OCI-LY1 (cell line): ENCODE measurements at regions not wholly inside any gene's neighbourhood (a gene's known extent, or its start where the extent isn't known, plus 50 kb on each side); places are given as distances from the start of the nearest gene placed in this dataset.

Experiments
- H2AFZ ChIP-seq: fragments of 200-600 bp; sonication (generic), shearing (Covaris generic); 2 replicates; pipeline ENCODE4 v1.6.0; 2014; ENCODE audit warnings: antibody characterized with exemption, mild to moderate bottlenecking, low read length
- H3F3A ChIP-seq: fragments of 200-600 bp; sonication (generic), shearing (Covaris generic); 2 replicates; pipeline ENCODE4 v1.6.0; 2014; ENCODE audit warnings: mild to moderate bottlenecking, antibody characterized with exemption, low read length, moderate library complexity; ENCODE audit not compliant: insufficient read depth
- H3K27ac ChIP-seq: fragments of 200-600 bp; sonication (generic); 2 replicates; pipeline ENCODE4 v1.5.1; 2014; ENCODE audit warnings: low read length, mixed run types, mild to moderate bottlenecking, low read depth; ENCODE audit not compliant: poor library complexity, severe bottlenecking
- H3K27me3 ChIP-seq: fragments of 200-600 bp; sonication (generic); 2 replicates; pipeline ENCODE4 v1.6.0; 2014; ENCODE audit warnings: antibody characterized with exemption, mild to moderate bottlenecking, low read length, moderate library complexity; ENCODE audit not compliant: insufficient read depth
- H3K36me3 ChIP-seq: fragments of 200-600 bp; sonication (generic); 2 replicates; pipeline ENCODE4 v1.6.1; 2014; ENCODE audit warnings: mild to moderate bottlenecking, antibody characterized with exemption, low read length, moderate library complexity, mixed read lengths; ENCODE audit not compliant: insufficient read depth
- H3K4me1 ChIP-seq: fragments of 200-600 bp; sonication (generic); 2 replicates; pipeline ENCODE4 v1.5.1; 2014; ENCODE audit warnings: mild to moderate bottlenecking, low read length, moderate library complexity; ENCODE audit not compliant: insufficient read depth, severe bottlenecking
- H3K4me2 ChIP-seq: fragments of 200-600 bp; sonication (generic), shearing (Covaris generic); 2 replicates; pipeline ENCODE4 v1.6.1; 2014; ENCODE audit warnings: low read length
- H3K4me3 ChIP-seq: fragments of 200-600 bp; sonication (generic); 2 replicates; pipeline ENCODE4 v1.5.1; 2014; ENCODE audit warnings: low read length, low read depth, mild to moderate bottlenecking, mixed read lengths; ENCODE audit not compliant: poor library complexity, severe bottlenecking
- H3K79me2 ChIP-seq: fragments of 200-600 bp; shearing (Covaris generic); 2 replicates; pipeline ENCODE4 v1.6.1; 2016; ENCODE audit warnings: mixed run types, low read length, mixed read lengths; ENCODE audit not compliant: insufficient read depth
- H3K9ac ChIP-seq: fragments of 200-600 bp; sonication (generic), shearing (Covaris generic); 2 replicates; pipeline ENCODE4 v1.6.1; 2014; ENCODE audit warnings: mild to moderate bottlenecking, low read length, mixed read lengths
- H3K9me2 ChIP-seq: fragments of 200-600 bp; sonication (generic), shearing (Covaris generic); 2 replicates; pipeline ENCODE4 v1.6.1; 2014; ENCODE audit warnings: low read depth, mild to moderate bottlenecking, low read length, mixed read lengths
- H3K9me3 ChIP-seq: fragments of 200-600 bp; shearing (Covaris generic); 2 replicates; pipeline ENCODE4 v1.6.1; 2014; ENCODE audit warnings: low read length, mixed read lengths
- H4K20me1 ChIP-seq: fragments of 200-600 bp; sonication (generic), shearing (Covaris generic); 2 replicates; pipeline ENCODE4 v1.6.0; 2016; ENCODE audit warnings: mild to moderate bottlenecking, low read length; ENCODE audit not compliant: insufficient read depth
- EZH2 ChIP-seq: fragments of 200-600 bp; sonication (generic), shearing (Covaris generic); IDR thresholded peaks from 2 replicates; pipeline ENCODE4 v1.8.0; 2017; ENCODE audit warnings: borderline replicate concordance, mixed run types, mild to moderate bottlenecking, antibody characterized with exemption, low read length, moderate library complexity, mixed read lengths
- TF ChIP-seq, protein P1 (sequence below): fragments of 200-600 bp; sonication (generic), shearing (Covaris generic); IDR thresholded peaks from 2 replicates; pipeline ENCODE4 v1.5.1; 2017; ENCODE audit warnings: mild to moderate bottlenecking, antibody characterized with exemption, low read length, moderate library complexity, mixed read lengths

DNA sequence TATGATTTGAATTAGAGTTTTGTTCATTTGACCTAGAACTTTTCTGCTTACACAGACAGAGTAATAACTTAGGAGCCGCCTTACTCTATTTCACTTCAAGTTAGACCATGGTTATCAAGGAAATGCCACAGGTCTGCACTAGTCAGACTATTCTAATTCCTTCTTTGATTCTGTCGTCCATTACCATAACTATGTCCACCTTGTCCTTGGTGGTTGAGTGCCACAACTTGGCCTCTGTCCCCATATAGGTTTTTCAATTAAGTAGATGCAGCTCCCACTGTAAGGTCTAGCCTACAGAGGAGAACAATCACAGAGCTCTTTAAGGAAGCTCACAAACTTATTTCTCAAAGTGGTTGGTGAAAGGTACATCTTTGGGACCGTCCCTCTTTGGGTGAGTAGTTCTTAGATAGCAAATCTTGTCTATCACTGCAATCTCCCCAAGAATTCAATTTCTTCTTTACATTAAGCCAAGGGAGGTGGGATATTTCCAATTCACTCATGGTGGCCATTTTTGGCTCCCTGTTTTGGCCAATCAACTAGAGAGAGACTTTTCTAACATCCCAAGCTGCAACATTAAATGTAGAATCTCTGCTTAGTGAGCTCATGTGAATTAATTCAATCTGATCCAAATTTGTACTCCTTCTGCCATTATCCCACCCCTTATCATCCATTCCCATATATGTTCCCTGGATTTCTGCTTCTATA, 434.6 kb downstream of the ADAMTS20 start:
- no peaks in the 10 kb centered on the region for H3K36me3 ChIP-seq
- H3K4me2 ChIP-seq: no peak overlapping the region
- H3K27ac ChIP-seq: no peak overlapping the region

DNA sequence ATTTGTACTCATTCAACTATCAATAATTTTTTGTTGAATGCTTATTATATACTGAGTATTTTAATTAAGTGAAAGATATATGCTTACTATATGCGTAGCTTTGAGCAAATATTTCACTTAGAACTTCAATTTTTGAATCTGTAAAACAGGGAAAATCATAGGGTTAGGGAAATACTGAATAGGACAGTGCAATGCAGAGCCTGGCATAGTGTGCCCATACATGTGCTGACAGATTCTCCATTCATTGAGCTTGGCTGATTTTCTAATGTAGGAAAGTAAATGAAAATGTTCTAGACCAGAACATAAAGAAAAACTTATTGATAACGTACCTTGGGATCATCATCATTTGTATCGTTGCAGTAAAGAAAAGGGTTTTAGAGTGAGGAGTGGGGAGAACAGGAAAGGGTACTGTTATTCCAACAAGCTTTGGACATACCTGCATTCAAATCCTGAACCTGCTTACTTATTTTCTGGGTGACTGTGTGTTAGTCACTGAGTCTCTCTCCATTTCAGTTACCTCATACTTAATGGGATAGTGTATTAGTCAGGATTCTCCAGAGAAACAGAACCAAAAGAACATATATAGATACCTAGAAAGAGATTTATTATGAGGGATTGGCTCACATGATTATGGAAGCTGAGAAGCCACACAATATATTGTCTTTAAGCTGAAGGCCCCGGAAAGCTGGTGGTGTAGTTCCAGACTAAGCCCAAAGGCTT, 436.4 kb downstream of the ADAMTS20 start:
- TF ChIP-seq, protein P1, sequence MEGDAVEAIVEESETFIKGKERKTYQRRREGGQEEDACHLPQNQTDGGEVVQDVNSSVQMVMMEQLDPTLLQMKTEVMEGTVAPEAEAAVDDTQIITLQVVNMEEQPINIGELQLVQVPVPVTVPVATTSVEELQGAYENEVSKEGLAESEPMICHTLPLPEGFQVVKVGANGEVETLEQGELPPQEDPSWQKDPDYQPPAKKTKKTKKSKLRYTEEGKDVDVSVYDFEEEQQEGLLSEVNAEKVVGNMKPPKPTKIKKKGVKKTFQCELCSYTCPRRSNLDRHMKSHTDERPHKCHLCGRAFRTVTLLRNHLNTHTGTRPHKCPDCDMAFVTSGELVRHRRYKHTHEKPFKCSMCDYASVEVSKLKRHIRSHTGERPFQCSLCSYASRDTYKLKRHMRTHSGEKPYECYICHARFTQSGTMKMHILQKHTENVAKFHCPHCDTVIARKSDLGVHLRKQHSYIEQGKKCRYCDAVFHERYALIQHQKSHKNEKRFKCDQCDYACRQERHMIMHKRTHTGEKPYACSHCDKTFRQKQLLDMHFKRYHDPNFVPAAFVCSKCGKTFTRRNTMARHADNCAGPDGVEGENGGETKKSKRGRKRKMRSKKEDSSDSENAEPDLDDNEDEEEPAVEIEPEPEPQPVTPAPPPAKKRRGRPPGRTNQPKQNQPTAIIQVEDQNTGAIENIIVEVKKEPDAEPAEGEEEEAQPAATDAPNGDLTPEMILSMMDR: no peak
- TF ChIP-seq EZH2: no peak
- H3K79me2 ChIP-seq: no peaks in the 10 kb centered on the region
- no peak overlapping the region for H3K9ac ChIP-seq
- H3K36me3 ChIP-seq: no peaks in the 10 kb centered on the region
- H3K4me2 ChIP-seq: no peak overlapping the region
- no peaks in the 10 kb centered on the region for H3K4me1 ChIP-seq
- H3F3A ChIP-seq: no peaks in the 10 kb centered on the region
- no peaks in the 10 kb centered on the region for H4K20me1 ChIP-seq
- no peaks in the 10 kb centered on the region for H3K9me3 ChIP-seq
- no peak overlapping the region for H3K4me3 ChIP-seq
- H3K9me2 ChIP-seq: no peaks in the 10 kb centered on the region
- H3K27me3 ChIP-seq: no peaks in the 10 kb centered on the region
- H2AFZ ChIP-seq: no peak overlapping the region
- H3K27ac ChIP-seq: no peak overlapping the region

More for the DNA sequence above, 434.6 kb downstream of the ADAMTS20 start:
- Histone ChIP-seq H3K27me3 (no peaks in the 10 kb centered on the region), H3K9me3 (no peaks in the 10 kb centered on the region), H3K9ac (no peak overlapping the region), H2AFZ (no peak overlapping the region), H4K20me1 (no peaks in the 10 kb centered on the region), H3K9me2 (no peaks in the 10 kb centered on the region), H3F3A (no peaks in the 10 kb centered on the region), H3K4me3 (no peak overlapping the region), H3K4me1 (no peaks in the 10 kb centered on the region), H3K79me2 (no peaks in the 10 kb centered on the region)
- TF ChIP-seq EZH2: no peak
- TF ChIP-seq, protein P1: no peak

DNA sequence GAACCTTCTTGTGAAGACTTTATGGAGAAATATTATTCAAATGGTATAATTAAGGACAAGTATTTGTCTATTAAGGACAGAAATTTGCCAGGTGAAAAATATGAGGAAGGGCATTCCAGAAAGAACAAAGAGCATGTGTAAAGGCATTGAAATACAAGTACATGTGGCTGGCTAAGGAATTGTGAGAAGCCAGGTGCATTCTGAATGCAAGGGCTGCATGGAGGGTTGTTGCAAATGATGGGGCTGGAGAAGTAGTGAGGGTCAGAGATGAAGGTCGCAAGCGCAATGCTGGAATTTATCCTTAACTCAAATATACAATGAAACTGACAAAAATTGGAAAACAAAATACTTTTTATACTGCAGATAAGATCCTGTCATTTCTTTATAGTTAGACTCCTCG, 437.7 kb downstream of the ADAMTS20 start:
- no peak overlapping the region for H3K4me2 ChIP-seq
- TF ChIP-seq, protein P1: no peak
- TF ChIP-seq EZH2: no peak
- no peak overlapping the region for H3K27ac ChIP-seq
- H3K36me3 ChIP-seq: no peaks in the 10 kb centered on the region
- no peaks in the 10 kb centered on the region for H3F3A ChIP-seq
- H3K9me3 ChIP-seq: no peaks in the 10 kb centered on the region
- H4K20me1 ChIP-seq: no peaks in the 10 kb centered on the region
- no peak overlapping the region for H2AFZ ChIP-seq
- H3K27me3 ChIP-seq: no peaks in the 10 kb centered on the region
- H3K9ac ChIP-seq: no peak overlapping the region
- H3K79me2 ChIP-seq: no peaks in the 10 kb centered on the region
- H3K4me1 ChIP-seq: no peaks in the 10 kb centered on the region
- H3K9me2 ChIP-seq: no peaks in the 10 kb centered on the region; the same call in 1 of the 2 replicates
- H3K4me3 ChIP-seq: no peak overlapping the region
